RCC 7860 (cell line): ENCODE measurements at regions not wholly inside any gene's neighbourhood (a gene's known extent, or its start where the extent isn't known, plus 50 kb on each side); places are given as distances from the start of the nearest gene placed in this dataset.
A peak's percentile ranks its signal among the peaks of the same experiment; 100 is the strongest.
"Not testable (repeated sequence)": the region's sequence is repeated elsewhere in the genome, so short reads cannot be mapped to it uniquely, and the experiment has no call there.

Experiments
- DNase-seq: peaks from one replicate; pipeline ENCODE4 v3.0.0-alpha.2; 2015; ENCODE audit warnings: low spot score
- FAIRE-seq: peaks from 2 replicates; lab custom pipeline; 2012; peaks lifted over from hg19 to GRCh38; lab: Jason Lieb, UNC

DNA sequence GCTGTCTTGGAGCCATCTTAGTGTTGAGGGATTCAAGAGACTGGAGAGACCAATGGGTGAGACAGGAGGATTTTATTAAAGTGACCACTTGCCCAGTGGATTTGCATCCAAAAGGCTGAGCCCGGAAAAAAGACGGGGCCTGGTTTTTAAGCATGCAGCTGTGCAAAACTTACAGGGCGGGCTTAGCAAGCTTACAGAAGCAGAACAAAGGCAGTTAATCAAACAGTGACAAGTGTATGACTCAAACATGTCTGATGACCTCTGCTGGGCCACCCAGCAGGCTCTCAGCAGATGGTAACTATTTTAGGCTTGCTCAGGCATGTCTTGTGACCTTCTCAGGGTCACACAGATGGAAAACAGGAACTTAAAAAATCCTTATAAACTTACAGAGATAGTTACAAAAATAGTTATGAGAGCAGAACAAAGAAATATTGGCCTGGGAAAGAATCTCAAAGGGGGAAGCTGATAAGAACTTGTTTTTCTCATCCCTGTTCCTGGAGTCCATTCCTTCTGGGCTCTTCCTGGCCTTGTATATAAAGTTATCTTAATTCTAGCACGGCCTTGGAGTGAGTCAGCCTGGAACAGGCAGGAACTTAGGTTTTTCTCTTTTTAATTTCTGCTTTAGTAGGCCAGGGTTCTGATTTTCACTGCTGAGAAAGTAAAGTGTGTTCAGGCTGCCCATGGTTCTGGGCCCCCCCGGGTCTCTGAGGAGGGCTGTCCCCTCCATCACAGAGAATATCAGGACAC, 141.3 kb downstream of the CCDC74A start:
- FAIRE-seq (peak; percentile 88), DNase-seq (peak; percentile 90)

DNA sequence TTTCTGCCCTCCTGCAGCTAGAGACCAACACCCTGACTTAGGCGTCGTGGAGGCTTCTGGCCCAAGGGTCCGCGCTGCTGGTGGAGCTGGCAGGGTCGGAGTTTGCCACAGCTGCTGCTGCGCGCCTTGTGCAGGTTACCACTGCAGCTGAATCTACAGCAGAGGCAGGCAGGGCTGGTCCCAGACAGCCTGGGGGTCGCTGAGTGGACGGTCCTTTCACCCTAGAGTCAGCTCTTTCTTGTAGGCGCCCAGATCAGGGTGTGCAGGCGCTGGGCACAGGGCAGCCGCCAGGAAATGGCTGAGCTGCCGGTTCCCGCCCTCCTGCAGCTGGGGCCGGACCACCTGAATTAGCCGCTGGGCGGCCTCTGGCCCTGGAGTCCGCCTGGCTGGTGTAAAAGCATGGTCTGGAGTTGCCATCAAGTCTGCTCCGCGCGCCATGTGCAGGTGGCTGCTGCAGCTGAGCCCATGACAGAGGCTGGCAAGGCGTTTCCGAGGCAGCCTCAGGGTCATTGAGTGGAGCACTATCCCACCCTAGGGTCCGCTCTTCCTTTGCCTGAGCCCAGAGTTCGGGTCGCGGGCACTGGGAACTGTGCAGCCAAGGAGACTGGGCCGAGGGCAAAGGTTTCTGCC, 144.3 kb downstream of the CCDC74A start:
- FAIRE-seq, DNase-seq: not testable (repeated sequence)

DNA sequence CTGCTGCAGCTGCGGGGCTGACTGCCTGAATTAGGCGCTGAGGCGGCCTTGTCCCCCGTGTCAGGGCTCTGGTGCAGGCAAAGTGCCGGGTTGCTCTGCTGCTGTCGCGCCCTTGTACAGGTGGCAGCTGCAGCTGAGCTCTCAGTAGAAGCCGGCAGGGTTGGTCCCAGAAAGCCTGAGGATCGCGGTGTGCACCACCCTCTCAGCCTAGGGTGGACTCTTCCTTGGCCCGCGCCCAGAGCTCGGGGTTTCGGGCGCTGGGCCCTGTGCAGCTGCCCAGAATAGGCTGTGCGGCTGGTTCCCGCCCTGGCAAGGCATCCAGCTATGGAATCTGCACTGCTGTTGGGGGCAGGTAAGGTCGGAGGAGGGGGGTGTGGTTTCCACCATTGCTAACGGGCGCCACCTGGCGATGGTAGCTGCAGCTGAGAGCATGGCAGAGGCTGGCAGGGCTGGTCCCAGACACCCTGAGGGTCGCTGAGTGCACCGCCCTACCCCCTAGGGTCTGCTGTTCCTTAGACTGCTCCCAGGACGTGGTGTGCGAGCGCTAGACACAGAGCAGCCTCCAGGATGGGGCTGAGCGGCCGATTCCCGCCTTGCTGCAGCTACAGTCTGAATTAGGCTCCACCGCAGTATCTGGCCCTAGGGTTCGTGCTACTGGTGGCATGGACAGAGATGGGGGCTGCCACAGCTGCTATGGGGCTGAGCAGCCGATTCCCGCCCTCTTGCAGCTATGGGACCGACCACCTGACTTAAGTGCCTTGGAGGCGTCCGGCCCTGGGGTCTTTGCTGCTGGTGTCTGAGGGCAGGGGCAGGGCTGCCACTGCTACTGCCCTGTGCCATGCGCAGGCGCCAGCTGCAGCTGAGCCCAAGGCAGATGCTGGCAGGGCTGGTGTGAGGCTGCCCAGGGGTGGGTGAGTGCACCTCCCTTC, 145.0 kb downstream of the CCDC74A start:
- peak; percentile 31 for DNase-seq
- FAIRE-seq = not testable (repeated sequence)

DNA sequence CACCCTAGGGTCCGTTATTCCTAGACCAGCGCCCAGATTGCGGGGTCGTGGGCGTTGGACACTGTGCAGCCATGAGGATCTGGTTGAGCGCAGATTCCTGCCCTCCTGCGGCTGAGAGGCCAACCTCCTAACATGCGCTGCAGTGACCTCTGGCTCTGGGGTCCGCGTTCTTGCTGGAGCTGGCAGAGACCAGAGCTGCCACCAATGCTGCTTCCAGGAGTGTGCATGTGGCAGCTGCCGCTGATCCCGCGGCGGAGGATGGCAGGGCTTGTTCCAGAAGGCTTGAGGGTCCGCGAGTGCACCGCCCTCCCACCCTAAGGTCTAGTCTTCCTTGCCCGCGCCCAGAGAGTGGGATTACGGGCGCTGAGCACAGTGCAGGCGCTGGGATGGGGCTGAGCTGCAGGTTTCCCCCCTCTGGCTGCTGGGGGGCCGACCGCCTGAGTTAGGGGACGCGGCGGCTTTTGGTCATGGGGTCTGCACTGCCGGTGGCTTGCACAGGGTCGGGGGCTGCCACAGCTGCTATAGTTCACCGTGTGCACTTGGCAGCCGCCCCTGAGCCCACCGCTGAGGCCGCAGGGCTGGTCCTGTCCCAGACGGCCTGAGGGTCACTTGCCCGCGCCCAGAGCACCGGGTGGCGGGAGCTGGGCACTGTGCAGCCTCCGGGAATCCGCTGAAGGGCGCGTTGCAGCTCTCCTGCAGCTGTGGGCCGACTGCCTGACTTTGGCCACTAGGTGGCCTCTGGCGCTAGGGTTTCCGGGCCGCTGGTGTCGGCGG, 145.9 kb downstream of the CCDC74A start:
- DNase-seq (peak; percentile 62), FAIRE-seq (no peak)

DNA sequence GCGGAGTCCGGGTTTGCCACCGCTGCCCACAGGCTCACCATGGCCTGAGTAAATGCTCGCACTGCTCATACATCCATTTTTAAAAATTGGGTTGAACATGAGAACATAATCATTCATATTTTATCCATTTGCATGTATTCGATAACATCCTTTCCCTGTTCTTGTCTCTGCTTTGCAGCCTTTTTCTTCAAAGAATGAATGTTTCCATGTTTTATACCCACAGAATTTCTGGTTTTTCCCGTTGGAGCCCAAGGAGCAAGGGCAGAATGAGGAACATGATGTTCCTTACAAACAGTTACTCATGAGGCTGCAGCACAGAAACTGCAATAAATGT, 146.5 kb downstream of the CCDC74A start:
- DNase-seq (no peak), FAIRE-seq (peak; percentile 38)

DNA sequence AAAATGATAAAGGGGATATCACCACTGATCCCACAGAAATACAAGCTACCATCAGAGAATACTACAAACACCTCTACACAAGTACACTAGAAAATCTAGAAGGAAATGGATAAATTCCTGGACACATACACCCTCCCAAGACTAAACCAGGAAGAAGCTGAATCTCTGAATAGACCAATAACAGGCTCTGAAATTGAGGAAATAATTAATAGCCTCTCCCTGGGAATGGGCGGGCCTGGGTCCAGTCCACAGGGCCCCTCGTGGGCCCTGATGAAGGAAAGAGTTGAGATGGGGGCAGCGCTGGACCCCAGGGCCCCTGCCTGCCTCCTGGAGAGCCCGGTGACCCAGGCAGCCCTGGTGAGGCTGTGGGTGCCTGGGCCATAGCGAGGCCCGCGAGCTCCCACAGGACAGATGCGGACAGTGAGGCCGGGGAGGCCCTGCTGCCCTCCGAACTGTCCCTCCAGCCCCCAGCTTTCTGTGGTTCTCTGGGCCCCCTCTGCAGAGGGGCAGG, 154.0 kb downstream of the CCDC74A start:
- DNase-seq, FAIRE-seq: not testable (repeated sequence)

DNA sequence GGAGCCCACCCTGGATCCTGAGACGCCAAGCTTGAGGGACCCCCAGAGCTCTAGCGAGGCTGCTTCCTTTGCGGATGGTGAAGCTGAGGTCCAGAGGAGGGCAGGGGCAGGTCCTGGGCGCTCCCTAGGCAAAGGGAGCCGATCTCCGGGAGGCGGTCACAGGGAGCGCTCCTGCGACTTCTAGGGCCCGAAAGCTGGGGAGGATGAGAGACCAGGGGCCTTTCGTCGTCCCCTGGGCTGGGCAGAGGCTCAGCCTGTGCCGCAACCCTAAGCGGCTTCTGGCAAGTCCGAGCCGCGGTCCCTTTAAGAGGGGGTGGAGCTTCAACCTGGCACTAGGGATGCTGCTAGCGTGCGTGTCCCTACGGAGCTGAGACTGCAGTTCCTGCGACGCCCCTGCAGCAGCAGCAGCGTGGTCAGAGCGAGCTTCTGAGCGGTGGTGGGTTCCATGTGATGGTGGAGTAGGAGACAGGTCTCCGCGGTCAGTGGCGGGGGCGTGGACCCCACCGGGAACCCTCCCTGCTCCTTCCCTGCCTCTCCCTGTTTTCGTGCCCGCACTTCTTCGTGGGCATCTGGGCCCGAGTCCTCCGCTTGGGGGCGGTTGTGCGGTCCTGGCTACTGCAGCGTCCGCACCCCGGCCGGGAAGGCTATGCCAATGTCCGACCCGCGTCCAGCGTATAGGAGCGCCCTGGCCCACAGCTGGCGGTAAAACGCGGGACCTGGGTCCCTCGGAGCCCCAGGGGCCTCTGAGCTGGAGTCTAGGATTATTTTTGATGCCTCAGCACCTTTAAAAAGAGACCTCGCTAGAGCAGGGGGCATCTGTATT, 154.6 kb downstream of the CCDC74A start:
- DNase-seq (peak; percentile 86), FAIRE-seq (no peak)

DNA sequence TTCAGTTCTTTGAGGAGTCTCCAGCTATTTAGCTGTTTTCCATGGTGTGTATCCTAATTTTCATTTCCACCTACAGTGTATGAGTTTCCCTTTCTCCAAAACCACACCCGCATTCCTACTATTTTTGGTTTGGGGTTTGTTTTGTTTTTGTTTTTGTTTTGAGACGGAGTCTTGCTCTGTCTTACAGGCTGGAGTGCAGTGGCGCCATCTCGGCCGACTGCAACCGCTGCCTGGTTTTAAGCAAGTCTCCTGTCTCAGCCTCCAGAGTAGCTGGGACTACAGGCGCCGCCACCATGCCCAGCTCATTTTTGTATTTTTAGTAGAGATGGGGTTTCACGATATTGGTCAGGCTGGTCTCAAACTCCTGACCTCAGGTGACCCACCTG, 155.2 kb downstream of the CCDC74A start:
- DNase-seq, FAIRE-seq: not testable (repeated sequence)

DNA sequence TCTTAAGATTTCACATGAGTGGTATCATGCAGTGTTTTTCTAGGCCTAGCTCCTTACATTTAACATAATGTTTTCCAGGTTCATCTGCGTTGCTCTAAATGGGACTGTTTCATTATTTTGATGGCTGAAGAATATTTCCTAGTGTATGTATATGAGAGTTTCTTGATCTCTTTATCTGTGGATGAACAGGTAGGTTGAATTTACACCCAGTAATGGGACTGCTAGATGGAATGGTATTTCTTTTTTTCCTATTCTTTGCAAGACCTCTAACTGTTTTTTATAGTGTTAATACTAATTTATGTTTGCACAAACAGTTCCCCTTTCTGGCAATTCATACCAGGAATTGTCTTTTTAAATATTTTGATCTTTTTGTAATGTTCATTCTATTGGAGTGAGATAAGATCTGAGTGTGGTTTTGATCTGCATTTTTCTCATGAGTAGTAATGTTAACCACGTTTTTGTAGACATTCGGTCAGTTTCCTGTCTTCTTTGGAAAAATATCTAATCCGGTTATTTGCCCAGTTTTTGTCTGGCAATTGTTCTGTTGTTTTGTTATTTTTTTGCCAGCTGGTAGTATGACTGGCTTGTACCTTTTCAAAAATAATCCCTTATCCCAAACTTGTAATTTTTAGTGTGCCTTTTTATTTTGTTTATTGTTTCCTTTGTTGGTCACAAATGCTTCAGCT, 157.1 kb downstream of the CCDC74A start:
- FAIRE-seq = peak; percentile 94
- peak; percentile 62 for DNase-seq

DNA sequence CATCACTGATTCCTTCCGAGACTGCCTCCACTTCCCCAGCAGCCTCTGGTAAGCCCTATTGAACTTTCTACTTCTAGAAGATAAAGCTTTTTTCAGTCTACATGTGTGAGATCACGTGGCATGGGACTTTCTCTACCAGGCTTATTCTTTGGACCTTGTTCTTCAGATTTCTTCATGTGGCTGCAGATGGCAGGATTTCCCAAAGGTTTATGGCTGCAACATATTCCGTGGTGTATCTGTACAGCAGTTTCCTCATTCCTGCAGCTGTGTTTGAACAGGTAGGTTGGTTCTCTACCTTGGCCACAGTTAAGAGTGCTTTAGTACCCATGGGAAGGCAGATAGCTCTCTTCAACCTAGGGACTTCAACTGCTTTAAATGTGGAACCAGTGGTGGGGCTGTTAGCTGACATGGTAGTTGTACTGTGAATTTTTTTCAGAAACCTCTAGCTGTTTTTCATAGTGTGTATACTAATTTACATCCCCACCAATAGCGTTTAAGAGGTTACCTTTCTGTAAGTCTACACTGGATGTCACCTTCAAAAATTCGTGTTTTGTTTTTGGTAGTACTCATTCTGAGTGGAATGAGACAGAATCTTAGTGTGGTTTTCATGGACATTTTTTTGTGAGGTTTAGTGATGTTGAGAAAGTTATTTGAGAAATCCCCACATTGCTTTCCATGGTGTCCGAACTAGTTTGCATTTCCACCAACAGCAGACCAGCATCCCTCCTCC, 158.6 kb downstream of the CCDC74A start:
- FAIRE-seq = peak; percentile 79
- DNase-seq = peak; percentile 55

DNA sequence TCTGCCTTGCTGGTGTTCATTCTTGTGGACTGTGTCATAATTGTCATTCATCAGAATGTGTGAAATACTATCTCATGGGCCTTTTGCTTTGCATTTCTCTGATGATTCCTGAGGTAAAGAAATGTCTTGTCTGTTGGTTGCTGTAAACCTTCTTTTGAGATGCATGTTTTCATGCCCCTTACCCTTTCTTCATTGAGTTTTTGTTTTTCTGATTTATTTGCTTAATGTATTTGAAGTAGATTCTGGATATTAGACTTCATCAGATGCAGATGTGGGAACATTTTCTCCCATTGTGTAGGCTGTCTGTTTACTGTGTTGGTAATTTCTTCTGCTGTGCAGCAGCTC, 159.2 kb downstream of the CCDC74A start:
- DNase-seq, FAIRE-seq: not testable (repeated sequence)

DNA sequence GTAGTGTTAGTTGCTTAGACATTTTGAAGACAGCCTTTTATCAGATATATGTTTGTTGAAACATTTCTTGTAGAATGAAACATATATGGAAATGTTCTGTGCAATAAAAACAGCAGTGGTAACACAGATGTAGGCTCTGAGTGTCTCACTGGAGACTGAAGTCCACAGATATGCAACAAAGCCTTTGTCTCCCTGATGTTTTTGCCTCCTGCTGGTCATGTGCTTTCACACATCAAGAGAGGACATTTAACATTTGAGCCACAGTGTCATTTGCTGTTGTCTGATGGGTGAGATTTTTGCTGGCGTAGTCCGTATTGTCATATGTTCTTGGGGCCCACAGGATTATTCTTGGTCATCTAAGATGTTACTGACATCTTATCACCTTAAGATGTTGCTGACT, 161.4 kb downstream of the CCDC74A start:
- DNase-seq, FAIRE-seq: not testable (repeated sequence)

DNA sequence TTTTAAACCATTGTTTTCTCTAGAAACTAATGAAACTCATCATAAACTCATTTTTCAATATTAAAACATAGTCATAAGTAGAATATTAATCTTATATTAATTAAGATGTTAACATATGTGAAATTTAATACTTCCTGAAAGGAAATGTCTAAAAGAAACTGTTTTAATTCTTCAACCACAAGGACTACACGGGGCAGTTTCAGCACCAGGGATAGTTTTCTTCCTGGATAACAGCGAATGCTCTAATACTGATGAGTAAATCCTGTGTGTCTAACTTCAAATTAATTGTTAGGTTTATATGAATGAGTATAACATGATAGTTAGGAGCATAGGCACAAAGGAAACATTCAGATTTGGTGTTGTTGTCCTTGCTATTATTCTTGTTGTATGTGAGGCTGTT, 183.6 kb downstream of the CCDC74A start:
- DNase-seq = not testable (repeated sequence)
- FAIRE-seq = peak; percentile 62

DNA sequence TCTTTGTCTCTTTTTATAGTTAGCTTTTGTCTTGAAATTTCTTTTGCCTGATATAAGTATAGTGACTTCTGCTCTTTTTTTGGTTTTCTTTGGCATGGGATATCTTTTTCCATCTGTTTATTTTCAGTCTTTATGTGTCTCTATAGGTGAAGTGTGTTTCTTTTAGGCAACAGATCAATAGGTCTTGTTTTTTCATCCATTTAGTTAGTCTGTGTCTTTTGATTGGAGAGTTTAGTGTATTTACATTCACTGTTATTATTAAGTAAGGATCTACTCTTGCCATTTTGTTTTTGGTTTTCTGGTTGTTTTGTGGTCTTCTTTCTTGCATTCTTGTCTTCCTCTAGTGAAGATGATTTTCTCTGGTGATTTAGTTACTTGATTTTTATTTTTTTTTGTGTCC, 190.2 kb downstream of the CCDC74A start:
- FAIRE-seq = peak; percentile 45
- DNase-seq = not testable (repeated sequence)

DNA sequence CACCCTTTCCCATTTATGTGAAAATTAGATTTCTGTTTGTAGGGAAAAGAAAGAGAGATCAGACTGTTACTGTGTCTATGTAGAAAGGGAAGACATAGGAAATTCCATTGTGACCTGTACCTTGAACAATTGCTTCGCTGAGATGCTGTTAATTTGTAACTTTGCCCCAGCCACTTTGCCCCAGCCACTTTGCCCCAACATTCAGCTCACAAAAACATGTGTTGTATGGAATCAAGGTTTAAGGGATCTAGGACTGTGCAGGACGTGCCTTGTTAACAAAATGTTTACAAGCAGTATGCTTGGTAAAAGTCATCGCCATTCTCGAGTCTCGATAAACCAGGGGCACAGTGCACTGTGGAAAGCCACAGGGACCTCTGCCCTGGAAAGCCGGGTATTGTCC, 193.5 kb downstream of the CCDC74A start:
- DNase-seq, FAIRE-seq: not testable (repeated sequence)

DNA sequence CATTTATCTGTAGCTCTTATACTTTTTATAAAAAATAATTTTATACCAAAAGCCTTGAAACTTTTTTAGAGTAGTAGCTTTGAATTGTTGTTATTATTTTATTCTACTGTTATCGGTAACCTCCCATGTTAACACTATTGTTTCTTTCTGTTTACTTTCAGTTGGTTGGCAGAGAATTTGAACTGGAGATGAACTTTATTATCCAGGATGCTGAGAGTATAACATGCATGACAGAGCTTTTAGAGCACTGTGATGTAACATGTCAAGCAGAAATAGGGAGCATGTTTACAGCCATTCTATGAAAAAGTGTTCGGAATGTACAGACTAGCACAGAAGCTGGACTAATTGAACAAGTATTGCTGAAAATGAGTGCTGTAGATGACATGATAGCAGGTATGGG, 194.6 kb downstream of the CCDC74A start:
- DNase-seq, FAIRE-seq: not testable (repeated sequence)

DNA sequence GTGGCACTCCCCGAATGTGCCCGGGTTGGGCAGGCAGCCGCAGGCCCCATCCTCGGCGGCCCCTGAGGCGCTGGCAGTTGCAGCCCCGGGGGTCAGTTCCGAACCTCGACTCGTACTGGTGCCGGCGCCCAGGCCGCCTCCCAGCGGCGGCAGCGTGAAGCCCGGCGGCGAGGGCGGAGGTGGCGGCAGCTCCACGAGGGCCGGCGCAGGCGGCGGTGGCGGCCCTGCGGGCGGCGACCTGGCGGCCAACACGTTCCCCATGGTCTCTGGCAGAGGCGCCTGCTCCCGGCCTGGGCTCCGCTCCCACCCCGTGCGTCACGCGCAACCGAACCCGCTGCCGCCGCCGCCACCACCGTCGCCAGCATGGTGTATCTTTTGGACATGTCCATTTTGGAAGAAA, 196.3 kb downstream of the CCDC74A start:
- no peak for DNase-seq
- no peak for FAIRE-seq

DNA sequence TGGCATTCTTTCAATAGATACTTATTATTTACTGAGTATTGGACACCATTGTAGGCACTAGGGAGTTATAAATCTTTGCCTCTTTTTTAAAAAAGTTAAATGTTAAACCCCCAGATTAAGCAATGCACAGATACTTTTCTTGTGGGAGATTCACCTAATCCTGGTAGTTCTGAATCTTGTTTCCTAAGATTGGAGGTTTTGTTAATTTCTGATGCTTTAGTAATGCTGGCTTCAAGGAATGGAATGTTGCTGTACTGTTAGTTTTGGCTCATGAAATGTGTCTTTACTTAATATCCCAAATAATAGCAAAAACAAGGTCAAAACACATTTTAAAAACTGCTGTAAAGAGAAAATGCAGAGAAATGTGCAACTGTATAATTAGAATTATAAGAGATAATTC, 200.8 kb downstream of the CCDC74A start:
- peak; percentile 34 for FAIRE-seq
- not testable (repeated sequence) for DNase-seq
